Retinal pigment epithelial cell (primary cell): ENCODE measurements at regions not wholly inside any gene's neighbourhood (a gene's known extent, or its start where the extent isn't known, plus 50 kb on each side); places are given as distances from the start of the nearest gene placed in this dataset.

Experiments
- DNase-seq: peaks from one replicate; pipeline ENCODE4 v3.0.0-alpha.2; 2010; ENCODE audit warnings: low read depth
- H3K4me3 ChIP-seq: 2 replicates; pipeline ENCODE4 v1.5.1; 2011; ENCODE audit warnings: mild to moderate bottlenecking, low read length, control low read depth, moderate library complexity
- TF ChIP-seq, protein P1 (sequence below): conservative IDR thresholded peaks from 2 replicates; pipeline ENCODE4 v1.5.1; 2011; ENCODE audit warnings: low read depth, low read length, control low read depth, inconsistent platforms

DNA sequence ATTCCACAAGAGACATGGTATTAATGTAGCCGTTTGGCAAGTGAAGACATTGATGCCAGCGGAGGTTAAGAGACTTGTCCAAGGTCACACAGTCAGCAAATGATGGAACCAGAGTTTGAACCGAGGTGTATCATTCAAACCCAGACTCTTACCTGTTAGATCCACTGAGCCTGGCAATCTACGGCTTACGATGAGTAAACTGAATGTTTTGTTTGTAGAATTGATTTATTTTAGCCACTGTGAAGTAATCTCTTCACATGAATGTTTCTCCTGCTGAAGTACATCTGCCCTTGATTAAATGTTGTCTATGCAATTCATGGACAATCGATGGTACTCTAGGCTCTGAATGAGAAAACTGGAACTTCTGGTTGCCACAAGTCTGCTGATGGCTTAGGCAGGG lies 155.5 kb upstream of the NAV2 start:
- TF ChIP-seq, protein P1, sequence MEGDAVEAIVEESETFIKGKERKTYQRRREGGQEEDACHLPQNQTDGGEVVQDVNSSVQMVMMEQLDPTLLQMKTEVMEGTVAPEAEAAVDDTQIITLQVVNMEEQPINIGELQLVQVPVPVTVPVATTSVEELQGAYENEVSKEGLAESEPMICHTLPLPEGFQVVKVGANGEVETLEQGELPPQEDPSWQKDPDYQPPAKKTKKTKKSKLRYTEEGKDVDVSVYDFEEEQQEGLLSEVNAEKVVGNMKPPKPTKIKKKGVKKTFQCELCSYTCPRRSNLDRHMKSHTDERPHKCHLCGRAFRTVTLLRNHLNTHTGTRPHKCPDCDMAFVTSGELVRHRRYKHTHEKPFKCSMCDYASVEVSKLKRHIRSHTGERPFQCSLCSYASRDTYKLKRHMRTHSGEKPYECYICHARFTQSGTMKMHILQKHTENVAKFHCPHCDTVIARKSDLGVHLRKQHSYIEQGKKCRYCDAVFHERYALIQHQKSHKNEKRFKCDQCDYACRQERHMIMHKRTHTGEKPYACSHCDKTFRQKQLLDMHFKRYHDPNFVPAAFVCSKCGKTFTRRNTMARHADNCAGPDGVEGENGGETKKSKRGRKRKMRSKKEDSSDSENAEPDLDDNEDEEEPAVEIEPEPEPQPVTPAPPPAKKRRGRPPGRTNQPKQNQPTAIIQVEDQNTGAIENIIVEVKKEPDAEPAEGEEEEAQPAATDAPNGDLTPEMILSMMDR = no peak
- H3K4me3 ChIP-seq = no peak overlapping the region
- DNase-seq = no peak

DNA sequence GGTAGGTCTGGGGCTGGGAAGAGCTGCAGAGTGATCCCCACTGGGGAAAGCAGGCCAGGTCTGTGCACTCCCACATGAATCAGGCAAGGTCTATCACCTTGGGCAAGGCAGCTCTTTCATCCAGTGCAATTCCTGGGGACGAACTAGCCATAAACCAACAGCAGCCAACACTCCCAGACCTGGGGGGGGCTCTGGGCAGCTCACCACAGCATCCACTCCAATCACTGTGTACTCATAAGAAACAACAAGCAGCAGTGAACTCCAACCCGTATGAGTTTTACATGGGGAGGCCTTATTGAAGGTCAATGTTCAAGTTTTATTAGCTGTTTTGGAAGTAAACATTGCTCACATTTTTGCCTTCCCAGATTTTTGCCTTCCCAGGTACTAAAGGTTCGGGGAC lies 157.4 kb upstream of the NAV2 start:
- DNase-seq = no peak
- H3K4me3 ChIP-seq = no peak overlapping the region
- TF ChIP-seq, protein P1 = no peak

DNA sequence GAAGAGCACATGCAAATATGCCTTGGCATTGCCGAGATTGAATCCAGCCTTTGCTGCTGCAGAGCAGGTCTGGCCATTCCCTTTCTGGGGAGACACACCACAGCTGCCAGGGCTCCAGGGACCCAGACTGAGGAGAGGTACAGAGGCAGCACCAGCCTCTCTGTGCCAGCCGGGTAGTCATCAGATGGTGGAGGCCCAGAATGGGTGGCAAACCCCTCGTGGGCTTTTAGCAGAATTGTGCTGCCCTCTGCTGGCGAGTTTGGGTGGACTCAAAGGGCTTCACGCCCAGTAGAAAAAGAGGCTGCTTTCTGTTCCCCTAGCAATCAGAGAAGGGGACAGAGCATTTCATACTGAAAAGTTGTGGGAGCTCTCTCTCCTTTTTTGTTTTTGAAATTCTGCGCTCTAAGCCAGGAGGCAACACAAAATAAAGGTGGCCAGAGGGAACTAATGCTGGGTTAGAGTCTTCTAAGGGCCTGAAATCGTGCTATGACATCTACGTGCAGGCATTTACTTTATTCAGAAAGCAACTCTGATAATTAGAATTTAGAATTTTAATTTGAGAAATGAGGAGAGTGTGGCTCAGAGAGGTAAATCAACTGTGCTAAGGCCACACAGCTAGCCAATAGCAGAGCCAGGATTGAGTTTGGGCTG lies 158.8 kb upstream of the NAV2 start:
- no peak for DNase-seq
- no peak overlapping the region for H3K4me3 ChIP-seq
- TF ChIP-seq, protein P1 = peak; percentile 84

DNA sequence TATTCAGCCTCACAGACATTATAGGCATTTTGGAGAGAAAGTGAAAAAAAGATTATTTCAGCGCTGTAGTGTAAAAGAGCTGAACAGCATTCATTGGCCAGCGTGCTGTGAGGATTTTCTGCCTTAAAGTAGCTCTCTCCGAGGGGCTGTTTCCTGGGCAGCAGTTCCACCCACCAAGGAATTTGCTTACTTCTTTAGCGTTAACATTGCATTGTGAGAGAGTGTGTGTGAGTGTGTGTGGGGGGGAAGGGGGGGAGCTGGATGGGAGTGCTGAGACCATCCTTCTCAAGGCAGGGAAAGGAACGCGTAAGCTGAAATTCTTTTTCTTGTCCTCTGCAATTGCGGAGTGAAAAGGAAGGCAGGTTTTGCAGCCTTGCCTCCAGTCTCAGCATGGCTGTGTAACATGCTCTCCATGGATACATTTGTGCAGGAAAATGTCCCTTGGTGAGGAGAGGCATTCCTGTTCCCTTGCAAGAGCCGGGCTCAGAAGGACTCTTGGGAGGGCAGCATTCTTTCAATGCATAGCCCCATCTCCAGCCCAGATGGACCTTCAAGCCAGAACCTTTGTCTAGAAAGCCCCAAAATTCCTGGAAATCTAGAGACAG lies 159.9 kb upstream of the NAV2 start:
- no peak overlapping the region for H3K4me3 ChIP-seq
- TF ChIP-seq, protein P1 = no peak
- no peak for DNase-seq

DNA sequence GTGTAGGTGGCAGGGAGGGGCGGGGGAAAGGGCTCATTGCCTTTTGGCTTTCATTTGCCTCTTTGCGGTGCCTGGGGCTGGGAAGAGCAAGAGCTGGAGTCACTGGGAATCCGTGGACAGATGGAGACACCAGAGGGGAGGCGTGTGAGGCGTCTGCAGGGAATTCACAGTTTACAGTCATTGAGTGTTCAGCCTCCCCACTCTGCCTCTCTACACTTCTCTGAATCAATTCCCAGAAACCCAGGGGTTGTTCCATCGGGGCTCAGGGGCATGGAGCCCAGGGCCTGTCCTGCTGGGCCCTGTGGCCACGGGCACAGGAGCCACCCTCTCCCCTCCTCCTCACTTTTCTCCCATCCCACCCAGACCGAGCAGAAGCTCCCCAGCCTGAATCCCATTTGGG lies 160.5 kb upstream of the NAV2 start:
- H3K4me3 ChIP-seq = no peak overlapping the region
- DNase-seq = no peak
- TF ChIP-seq, protein P1 = no peak

DNA sequence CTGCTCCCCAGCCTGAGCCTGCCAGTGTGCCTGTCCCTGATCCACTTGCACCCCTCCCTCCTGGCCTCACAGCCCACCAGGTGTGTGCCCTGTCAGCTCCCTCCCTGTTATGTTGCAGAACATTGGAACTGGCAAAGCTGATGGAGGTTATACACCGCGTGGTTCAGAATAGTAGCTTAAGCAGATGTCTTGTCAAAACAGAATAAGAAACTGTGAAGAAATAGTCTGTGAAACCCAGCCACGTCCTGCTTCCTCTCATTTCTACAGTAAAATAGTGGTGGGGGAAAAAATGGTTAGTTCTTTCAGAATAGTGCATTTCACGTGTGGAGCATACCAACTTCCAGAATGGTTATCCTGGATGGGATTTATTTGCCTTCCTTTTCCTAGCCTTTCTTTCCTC lies 161.2 kb upstream of the NAV2 start:
- TF ChIP-seq, protein P1 = no peak
- H3K4me3 ChIP-seq = no peak overlapping the region
- DNase-seq = no peak

DNA sequence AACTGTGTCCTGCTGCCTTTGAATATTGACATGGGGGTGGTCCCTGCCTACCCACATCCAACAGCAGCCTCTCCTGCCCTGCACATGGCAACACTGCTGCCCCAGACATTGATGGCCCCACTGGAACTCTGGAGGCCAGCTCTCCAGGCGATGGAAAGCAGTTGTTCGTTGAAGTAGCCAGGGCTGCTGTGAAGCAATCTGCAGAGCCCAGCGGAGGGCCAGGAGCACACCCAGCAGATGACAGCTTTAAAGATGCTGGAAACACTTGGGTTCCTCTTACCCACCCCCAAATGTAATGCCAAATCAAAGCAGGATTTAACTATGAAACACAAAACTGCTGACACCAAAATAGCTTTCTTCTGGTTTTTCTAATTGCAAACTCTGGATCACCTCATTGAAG lies 165.6 kb upstream of the NAV2 start:
- H3K4me3 ChIP-seq = no peak overlapping the region
- TF ChIP-seq, protein P1 = no peak
- no peak for DNase-seq
